ENCODE measurements at regions not wholly inside any gene's neighbourhood (a gene's known extent, or its start where the extent isn't known, plus 50 kb on each side); places are given as distances from the start of the nearest gene placed in this dataset.
"Not testable (repeated sequence)": the region's sequence is repeated elsewhere in the genome, so short reads cannot be mapped to it uniquely, and the experiment has no call there.

DNA sequence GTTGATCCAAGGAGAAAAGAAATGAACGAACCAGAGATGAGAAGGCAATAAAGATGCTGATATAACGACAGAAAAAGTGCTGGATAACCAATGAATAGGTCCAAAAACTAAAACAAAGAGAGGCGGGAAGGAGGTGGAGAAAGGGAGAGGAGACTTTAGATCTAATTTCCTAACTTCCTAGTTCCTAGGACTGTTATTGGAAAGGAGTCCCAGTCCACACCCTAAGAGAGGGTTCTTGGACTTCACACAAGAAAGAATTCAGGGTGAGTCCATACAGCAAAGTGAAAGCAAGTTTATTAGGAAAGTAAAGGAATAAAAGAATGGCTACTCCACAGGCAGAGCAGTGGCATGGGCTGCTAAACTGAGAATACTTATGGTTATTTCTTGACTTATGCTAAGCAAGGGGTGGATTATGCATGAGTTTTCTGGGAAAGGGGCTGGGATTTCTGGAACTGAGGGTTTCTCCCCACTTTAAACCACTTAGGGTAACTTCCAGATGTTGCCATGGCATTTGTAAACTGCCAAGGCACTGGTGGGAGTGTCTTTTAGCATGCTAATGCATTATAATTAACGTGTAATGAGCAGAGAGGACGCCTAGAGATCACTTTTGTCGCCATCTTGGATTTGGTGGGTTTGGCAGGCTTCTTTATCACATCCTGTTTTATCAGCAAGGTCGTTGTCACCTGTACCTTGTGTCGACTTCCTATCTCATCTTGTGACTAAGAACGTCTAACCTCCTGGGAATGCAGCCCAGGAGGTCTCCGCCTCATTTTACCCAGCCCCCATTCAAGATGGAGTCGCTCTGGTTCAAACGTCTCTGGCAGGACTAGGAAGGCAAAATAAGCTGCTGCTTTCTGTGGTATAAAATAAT lies 60.9 kb upstream of the RBM24 start:
- TF ChIP-seq, protein P1, sequence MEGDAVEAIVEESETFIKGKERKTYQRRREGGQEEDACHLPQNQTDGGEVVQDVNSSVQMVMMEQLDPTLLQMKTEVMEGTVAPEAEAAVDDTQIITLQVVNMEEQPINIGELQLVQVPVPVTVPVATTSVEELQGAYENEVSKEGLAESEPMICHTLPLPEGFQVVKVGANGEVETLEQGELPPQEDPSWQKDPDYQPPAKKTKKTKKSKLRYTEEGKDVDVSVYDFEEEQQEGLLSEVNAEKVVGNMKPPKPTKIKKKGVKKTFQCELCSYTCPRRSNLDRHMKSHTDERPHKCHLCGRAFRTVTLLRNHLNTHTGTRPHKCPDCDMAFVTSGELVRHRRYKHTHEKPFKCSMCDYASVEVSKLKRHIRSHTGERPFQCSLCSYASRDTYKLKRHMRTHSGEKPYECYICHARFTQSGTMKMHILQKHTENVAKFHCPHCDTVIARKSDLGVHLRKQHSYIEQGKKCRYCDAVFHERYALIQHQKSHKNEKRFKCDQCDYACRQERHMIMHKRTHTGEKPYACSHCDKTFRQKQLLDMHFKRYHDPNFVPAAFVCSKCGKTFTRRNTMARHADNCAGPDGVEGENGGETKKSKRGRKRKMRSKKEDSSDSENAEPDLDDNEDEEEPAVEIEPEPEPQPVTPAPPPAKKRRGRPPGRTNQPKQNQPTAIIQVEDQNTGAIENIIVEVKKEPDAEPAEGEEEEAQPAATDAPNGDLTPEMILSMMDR (IDR thresholded peaks at IDR 0.05; ENCODE audit: low read depth, low read length): no peak

DNA sequence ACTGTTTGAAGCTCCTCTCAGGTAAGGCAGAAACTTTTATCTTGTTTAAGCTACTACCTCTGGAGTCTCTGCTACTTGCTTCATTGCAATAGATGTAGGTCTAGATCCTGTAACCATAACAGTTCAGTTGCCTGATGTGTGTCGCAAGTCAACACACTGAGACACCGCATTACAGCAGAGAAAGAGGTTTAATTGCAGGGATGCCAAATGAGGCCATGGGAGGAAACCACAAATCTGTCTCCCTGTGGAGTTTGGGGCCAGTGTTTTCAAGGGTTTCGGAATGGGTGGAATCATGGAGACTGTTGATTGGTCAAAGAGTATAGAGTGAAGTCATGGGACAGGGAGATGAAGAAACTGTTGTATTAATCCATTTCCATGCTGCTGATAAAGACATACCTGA lies 57.1 kb upstream of the RBM24 start:
- Histone ChIP-seq H3K9me3 (ENCODE audit: low read depth) (no peaks in the 10 kb centered on the region), H3K27me3 (no peaks in the 10 kb centered on the region), H3K4me3 (no peak overlapping the region), H3K27ac (no peak overlapping the region), H3K36me3 (no peaks in the 10 kb centered on the region), H3K4me1 (ENCODE audit: low read depth) (no peaks in the 10 kb centered on the region)
- TF ChIP-seq, protein P1 (IDR thresholded peaks at IDR 0.05; ENCODE audit: low read depth, low read length): no peak
- DNase-seq (ENCODE audit: low read depth in 1 of 2, low spot score in 1 of 2): peak in 1 of 2 donors; percentile 48

More for the DNA sequence above, 60.9 kb upstream of the RBM24 start:
- Histone ChIP-seq H3K27me3 (no peaks in the 10 kb centered on the region), H3K9me3 (ENCODE audit: low read depth) (no peaks in the 10 kb centered on the region), H3K4me3 (no peak overlapping the region), H3K4me1 (ENCODE audit: low read depth) (peaks cover 8% of the 10 kb centered on the region), H3K27ac (no peak overlapping the region), H3K36me3 (no peaks in the 10 kb centered on the region)
- DNase-seq (ENCODE audit: low read depth in 1 of 2, low spot score in 1 of 2): no peak

DNA sequence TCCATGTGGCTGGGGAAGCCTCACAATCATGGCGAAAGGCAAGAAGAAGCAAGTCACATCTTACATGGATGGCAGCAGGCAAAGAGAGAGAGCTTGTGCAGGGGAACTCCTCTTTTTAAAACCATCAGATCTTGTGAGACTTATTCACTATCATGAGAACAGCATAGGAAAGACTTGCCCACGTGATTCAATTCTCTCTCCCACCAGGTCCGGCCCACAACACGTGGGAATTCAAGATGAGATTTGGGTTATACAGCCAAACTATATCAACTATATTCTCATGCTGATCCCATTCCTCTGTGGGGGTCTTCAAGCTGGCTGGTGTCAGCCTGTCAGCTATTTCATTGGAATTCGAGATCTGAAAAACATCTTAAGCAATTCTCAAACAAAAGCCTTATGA lies 56.7 kb upstream of the RBM24 start:
- not testable (repeated sequence) for DNase-seq (ENCODE audit: low read depth in 1 of 2, low spot score in 1 of 2); H3K4me3 ChIP-seq; H3K9me3 ChIP-seq (ENCODE audit: low read depth); H3K27me3 ChIP-seq; H3K27ac ChIP-seq; H3K4me1 ChIP-seq (ENCODE audit: low read depth); H3K36me3 ChIP-seq

DNA sequence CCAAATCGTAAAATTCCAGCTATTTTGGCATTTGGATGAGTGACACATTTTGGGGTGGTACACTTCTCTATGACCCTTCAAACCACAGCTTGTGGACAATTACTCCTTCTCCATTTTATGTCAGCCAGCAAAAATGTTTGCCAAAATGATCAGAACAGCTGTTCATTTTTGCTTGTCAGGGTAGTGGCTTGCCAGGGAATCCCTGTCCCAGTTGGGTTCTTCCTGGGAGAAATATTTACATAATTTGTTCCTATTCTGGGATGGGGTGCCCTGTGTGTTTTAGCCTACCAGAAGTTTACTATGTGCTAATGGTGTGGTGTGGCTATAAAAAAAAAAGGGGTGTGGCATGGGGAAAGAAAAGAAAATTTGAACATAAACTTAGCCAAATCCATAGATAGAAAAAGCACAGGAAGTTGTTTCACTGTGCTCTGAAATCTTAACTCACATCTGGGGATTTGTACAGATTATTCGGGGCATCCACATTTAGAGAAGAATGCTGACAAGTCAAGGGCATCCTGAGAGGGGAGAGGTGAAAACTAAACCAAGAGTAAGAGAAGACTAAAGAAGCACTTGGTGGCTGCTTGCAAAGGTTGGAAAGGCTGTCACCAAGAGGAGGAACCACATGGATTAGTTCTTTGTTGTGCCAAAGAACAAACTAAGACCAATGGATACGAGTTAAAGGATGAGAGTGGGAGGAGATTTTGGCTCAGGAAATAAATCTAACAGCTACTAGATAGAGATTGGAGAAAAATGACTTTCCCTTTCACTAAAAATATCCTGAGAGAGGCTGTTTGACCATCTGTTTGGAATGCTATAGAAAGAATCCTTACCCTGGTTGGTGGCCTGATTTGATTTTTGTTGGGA lies 55.2 kb upstream of the RBM24 start:
- H3K9me3 ChIP-seq (ENCODE audit: low read depth): no peaks in the 10 kb centered on the region
- no peaks in the 10 kb centered on the region for H3K36me3 ChIP-seq
- H3K27me3 ChIP-seq: no peaks in the 10 kb centered on the region
- TF ChIP-seq, protein P1 (IDR thresholded peaks at IDR 0.05; ENCODE audit: low read depth, low read length): no peak
- no peak overlapping the region for H3K27ac ChIP-seq
- H3K4me1 ChIP-seq (ENCODE audit: low read depth): no peaks in the 10 kb centered on the region
- no peak for DNase-seq (ENCODE audit: low read depth in 1 of 2, low spot score in 1 of 2)
- H3K4me3 ChIP-seq: no peak overlapping the region

DNA sequence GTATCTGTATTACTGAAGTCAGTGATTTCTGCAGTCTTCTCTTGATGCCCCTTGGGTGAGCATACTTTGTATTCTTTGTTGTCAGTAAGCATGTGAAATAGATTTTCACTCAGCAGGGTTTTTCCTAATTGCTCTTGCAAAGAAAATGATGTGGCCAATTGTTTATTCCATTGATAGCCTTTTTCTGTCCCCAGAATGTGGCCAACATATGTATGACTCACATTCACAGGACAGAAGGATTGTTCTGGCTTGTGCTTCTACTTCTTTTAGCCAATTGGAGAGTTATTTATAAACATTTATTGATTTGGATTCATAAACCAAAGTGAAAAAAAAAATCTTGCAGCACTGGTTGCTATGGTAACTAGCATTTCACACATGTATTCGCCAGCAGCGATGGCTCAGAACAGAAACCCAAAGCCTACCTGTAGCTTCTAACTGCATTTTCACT lies 54.4 kb upstream of the RBM24 start:
- H3K27me3 ChIP-seq: no peaks in the 10 kb centered on the region
- no peak overlapping the region for H3K27ac ChIP-seq
- H3K36me3 ChIP-seq: no peaks in the 10 kb centered on the region
- no peak for DNase-seq (ENCODE audit: low read depth in 1 of 2, low spot score in 1 of 2)
- no peak overlapping the region for H3K4me3 ChIP-seq
- TF ChIP-seq, protein P1 (IDR thresholded peaks at IDR 0.05; ENCODE audit: low read depth, low read length): no peak
- H3K4me1 ChIP-seq (ENCODE audit: low read depth): no peaks in the 10 kb centered on the region
- H3K9me3 ChIP-seq (ENCODE audit: low read depth): no peaks in the 10 kb centered on the region

DNA sequence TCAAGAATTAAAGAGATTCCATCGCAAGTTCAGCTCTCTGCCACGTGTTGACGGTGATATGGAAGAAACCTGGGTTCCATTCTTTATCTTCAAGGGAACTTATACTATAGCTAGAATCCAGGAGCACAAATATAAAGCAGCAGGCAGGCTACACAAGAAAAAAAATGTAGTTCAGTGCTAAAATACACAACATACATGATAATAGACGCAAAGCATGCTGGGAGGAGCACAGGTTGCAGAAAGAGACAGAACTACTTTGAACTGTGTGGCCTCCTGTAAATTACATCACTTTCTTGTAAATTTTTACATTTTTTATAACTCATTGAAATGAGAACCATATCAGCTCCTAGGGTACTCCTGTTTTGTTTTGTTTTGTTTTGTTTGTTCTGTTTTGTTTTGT lies 53.8 kb upstream of the RBM24 start:
- H3K27me3 ChIP-seq: no peaks in the 10 kb centered on the region
- DNase-seq (ENCODE audit: low read depth in 1 of 2, low spot score in 1 of 2): no peak
- H3K4me1 ChIP-seq (ENCODE audit: low read depth): no peaks in the 10 kb centered on the region
- no peaks in the 10 kb centered on the region for H3K9me3 ChIP-seq (ENCODE audit: low read depth)
- H3K36me3 ChIP-seq: no peaks in the 10 kb centered on the region
- no peak overlapping the region for H3K27ac ChIP-seq
- H3K4me3 ChIP-seq: no peak overlapping the region
- TF ChIP-seq, protein P1 (IDR thresholded peaks at IDR 0.05; ENCODE audit: low read depth, low read length): no peak

All from cardiac muscle cell (in vitro differentiated cells and primary cell).